Smooth muscle cell (in vitro differentiated cells): ENCODE measurements at regions not wholly inside any gene's neighbourhood (a gene's known extent, or its start where the extent isn't known, plus 50 kb on each side); places are given as distances from the start of the nearest gene placed in this dataset.

Source experiments
- DNase-seq: peaks from one replicate; lab custom pipeline; 2025; ENCODE audit not compliant: unreplicated experiment; lab: John Stamatoyannopoulos, UW
- H2AFZ ChIP-seq: fragments of 200-600 bp; sonication (generic); 2 replicates; pipeline ENCODE4 v1.6.0; 2016; ENCODE audit warnings: antibody characterized with exemption, low read depth, mild to moderate bottlenecking
- H3F3A ChIP-seq: fragments of 200-600 bp; sonication (generic); 2 replicates; pipeline ENCODE4 v1.6.0; 2017; ENCODE audit warnings: antibody characterized with exemption, low read depth
- H3K27ac ChIP-seq: fragments of 200-600 bp; sonication (generic); 2 replicates; pipeline ENCODE4 v1.5.1; 2016; ENCODE audit warnings: low read depth, mild to moderate bottlenecking
- H3K27me3 ChIP-seq: fragments of 200-600 bp; sonication (generic); 2 replicates; pipeline ENCODE4 v1.6.1; 2016; ENCODE audit warnings: low read depth, mild to moderate bottlenecking
- H3K36me3 ChIP-seq: fragments of 200-600 bp; sonication (generic); 2 replicates; pipeline ENCODE4 v1.5.1; 2016; ENCODE audit warnings: low read depth
- H3K4me1 ChIP-seq: fragments of 200-600 bp; sonication (generic); 2 replicates; pipeline ENCODE4 v1.5.1; 2016; ENCODE audit warnings: low read depth
- H3K4me2 ChIP-seq: fragments of 200-600 bp; sonication (generic); 2 replicates; pipeline ENCODE4 v1.6.0; 2016; ENCODE audit warnings: mild to moderate bottlenecking
- H3K4me3 ChIP-seq: fragments of 200-600 bp; sonication (generic); 2 replicates; pipeline ENCODE4 v1.5.1; 2016; ENCODE audit warnings: mild to moderate bottlenecking
- H3K79me2 ChIP-seq: fragments of 200-600 bp; sonication (generic); 2 replicates; pipeline ENCODE4 v1.6.0; 2016; ENCODE audit warnings: low read depth, mild to moderate bottlenecking
- H3K9ac ChIP-seq: fragments of 200-600 bp; sonication (generic); 2 replicates; pipeline ENCODE4 v1.6.0; 2016; ENCODE audit warnings: low read depth
- H3K9me3 ChIP-seq: fragments of 200-600 bp; sonication (generic); replicated peaks from 2 replicates; pipeline ENCODE4 v1.5.1; 2016; ENCODE audit warnings: low read depth
- H4K20me1 ChIP-seq: fragments of 200-600 bp; sonication (generic); 2 replicates; pipeline ENCODE4 v1.6.0; 2016; ENCODE audit warnings: low read depth
- CTCF ChIP-seq: fragments of 200-600 bp; sonication (generic); IDR thresholded peaks from 2 replicates; pipeline ENCODE4 v1.5.1; 2017; ENCODE audit warnings: borderline replicate concordance, mild to moderate bottlenecking, antibody characterized with exemption; ENCODE audit not compliant: insufficient read depth, poor library complexity, severe bottlenecking
- WGBS: methylation state at CpG from one replicate; pipeline ENCODE4 v1.1.7; 2016; ENCODE audit warnings: low lambda C conversion rate; 5-methylcytosine and 5-hydroxymethylcytosine counted together

- no peak for TF ChIP-seq CTCF
- no peaks in the 10 kb centered on the region for H4K20me1 ChIP-seq
- H3K27ac ChIP-seq, result no peak overlapping the region
- no peaks in the 10 kb centered on the region for H3K4me1 ChIP-seq
- no peaks in the 10 kb centered on the region for H3K9me3 ChIP-seq
- H3K36me3 ChIP-seq, result no peaks in the 10 kb centered on the region
- DNase-seq, result no peak
- peak overlapping the region; percentile 2 for H2AFZ ChIP-seq
- H3F3A ChIP-seq, result peaks cover 3% of the 10 kb centered on the region
- 80% methylated on average over 5 of the region's 5 CpGs for WGBS
- no peak overlapping the region for H3K4me3 ChIP-seq
- H3K4me2 ChIP-seq, result no peak overlapping the region
- H3K27me3 ChIP-seq, result no peaks in the 10 kb centered on the region
- no peaks in the 10 kb centered on the region for H3K79me2 ChIP-seq
- no peak overlapping the region for H3K9ac ChIP-seq
Observed at GRCh38 chr13:28588296-28588695, 70.6 kb upstream of the POMP start.

- WGBS, result no CpG with 5 or more reads among the region's 2 CpGs
- Histone ChIP-seq H3F3A (peaks cover 3% of the 10 kb centered on the region), H3K36me3 (no peaks in the 10 kb centered on the region), H4K20me1 (no peaks in the 10 kb centered on the region), H3K79me2 (no peaks in the 10 kb centered on the region), H3K4me3 (no peak overlapping the region), H3K4me1 (peaks cover 5% of the 10 kb centered on the region), H3K9ac (no peak overlapping the region), H3K4me2 (no peak overlapping the region), H3K27ac (no peak overlapping the region), H2AFZ (no peak overlapping the region), H3K9me3 (no peaks in the 10 kb centered on the region), H3K27me3 (no peaks in the 10 kb centered on the region)
- no peak for TF ChIP-seq CTCF
- no peak for DNase-seq
Observed at GRCh38 chr13:28587174-28587540, 71.8 kb upstream of the POMP start.

GRCh38 chr13:28586439-28587173 is 72.3 kb upstream of the POMP start:
- WGBS, result 63% methylated on average over 6 of the region's 6 CpGs
- no peak for TF ChIP-seq CTCF

GRCh38 chr13:28585561-28585960 is 73.4 kb upstream of the POMP start:
- Histone ChIP-seq H3K79me2 (no peaks in the 10 kb centered on the region), H3K27ac (peak overlapping the region; percentile 64), H3K9me3 (no peaks in the 10 kb centered on the region), H2AFZ (no peak overlapping the region), H3K4me1 (peaks cover 5% of the 10 kb centered on the region), H3K4me2 (peak overlapping the region; percentile 68), H3K4me3 (no peak overlapping the region), H3K27me3 (no peaks in the 10 kb centered on the region), H4K20me1 (no peaks in the 10 kb centered on the region), H3K36me3 (no peaks in the 10 kb centered on the region), H3K9ac (no peak overlapping the region), H3F3A (peaks cover 3% of the 10 kb centered on the region)
- DNase-seq, result no peak
- WGBS, result 55% methylated on average over 1 of the region's 1 CpG
- no peak for TF ChIP-seq CTCF

More at GRCh38 chr13:28586439-28587173, 72.3 kb upstream of the POMP start:
- Histone ChIP-seq H3F3A (peaks cover 3% of the 10 kb centered on the region), H2AFZ (no peak overlapping the region), H3K4me3 (no peak overlapping the region), H3K27me3 (no peaks in the 10 kb centered on the region), H3K9ac (no peak overlapping the region), H3K79me2 (no peaks in the 10 kb centered on the region), H3K4me1 (peaks cover 5% of the 10 kb centered on the region), H3K4me2 (no peak overlapping the region), H3K27ac (no peak overlapping the region), H3K36me3 (no peaks in the 10 kb centered on the region), H3K9me3 (no peaks in the 10 kb centered on the region), H4K20me1 (no peaks in the 10 kb centered on the region)
- no peak for DNase-seq
